GM12878 (cell line): ENCODE measurements at regions not wholly inside any gene's neighbourhood (a gene's known extent, or its start where the extent isn't known, plus 50 kb on each side); places are given as distances from the start of the nearest gene placed in this dataset.

Source experiments
- ATAC-seq: fragments of 200-7000 bp; cut with Tn5 transposase; 3 replicates; pipeline ENCODE4 v1.9.1; 2020; ENCODE audit warnings: mild to moderate bottlenecking, moderate library complexity
- BruUV-seq: library from RNA; stranded (reverse); fragments of 400-500 nt; replicated peaks from 2 replicates; lab custom pipeline; 2021; lab: Mats Ljungman, UMichigan
- CTCF ChIA-PET: fragments of 300-600 bp; sonication (Branson Sonifier 250); formaldehyde crosslinking; extraction: SDS; loops from one replicate; lab custom pipeline; 2021; ENCODE audit warnings: inconsistent platforms; lab: Yijun Ruan, JAX
- POLR2A ChIA-PET: fragments of 350-600 bp; formaldehyde crosslinking; extraction: SDS; loops from one replicate; lab custom pipeline; 2021; ENCODE audit warnings: inconsistent platforms; lab: Charles Lee
- RAD21 ChIA-PET: fragments of 300-600 bp; sonication (Branson Sonifier 250); formaldehyde crosslinking; loops from one replicate; lab custom pipeline; 2023; ENCODE audit warnings: antibody characterized with exemption; ENCODE audit not compliant: unreplicated experiment; lab: Charles Lee
- SMC1A ChIA-PET: fragments of 300-600 bp; sonication (Branson Sonifier 250); formaldehyde crosslinking; loops from one replicate; lab custom pipeline; 2023; ENCODE audit not compliant: unreplicated experiment, uncharacterized antibody; lab: Charles Lee
- DNase-seq: peaks from one replicate; pipeline ENCODE4 v3.0.0-alpha.2; 2011; ENCODE audit warnings: low read depth, low spot score
- FAIRE-seq: peaks from 3 replicates; lab custom pipeline; 2011; peaks lifted over from hg19 to GRCh38; lab: Jason Lieb, UNC
- H2AFZ ChIP-seq: 2 replicates; pipeline ENCODE4 v1.6.0; 2011; ENCODE audit warnings: low read depth, low read length, control low read depth; ENCODE audit not compliant: control insufficient read depth
- H3K27ac ChIP-seq: 2 replicates; pipeline ENCODE4 v1.5.1; 2011; ENCODE audit warnings: control low read depth; ENCODE audit not compliant: control insufficient read depth, insufficient read depth
- H3K27me3 ChIP-seq, 2 experiments: replicated peaks in 1 of 2; 2 replicates each; pipeline versions ENCODE4 v1.6.0 to v1.6.1; 2011; ENCODE audit warnings: low read length in 1 of 2; ENCODE audit not compliant: control insufficient read depth in 2 of 2, insufficient read depth in 2 of 2
- H3K36me3 ChIP-seq, 2 experiments: 2 replicates each; pipeline ENCODE4 v1.5.1; 2011; ENCODE audit warnings: low read length in 1 of 2; ENCODE audit not compliant: control insufficient read depth in 2 of 2, insufficient read depth in 2 of 2
- H3K4me1 ChIP-seq: 2 replicates; pipeline ENCODE4 v1.6.1; 2011; ENCODE audit warnings: mild to moderate bottlenecking, low read length, moderate library complexity, mixed read lengths; ENCODE audit not compliant: control insufficient read depth, insufficient read depth
- H3K4me2 ChIP-seq: 2 replicates; pipeline ENCODE4 v1.6.0; 2011; ENCODE audit warnings: control low read depth; ENCODE audit not compliant: control insufficient read depth, insufficient read depth
- H3K4me3 ChIP-seq: fragments of 200-600 bp; sonication (generic); 2 replicates; pipeline ENCODE4 v1.5.1; 2016
- H3K79me2 ChIP-seq: 2 replicates; pipeline ENCODE4 v1.6.0; 2011; ENCODE audit warnings: low read length; ENCODE audit not compliant: control insufficient read depth, insufficient read depth
- H3K9ac ChIP-seq: 2 replicates; pipeline ENCODE4 v1.8.0; 2011; ENCODE audit warnings: low read length, control low read depth, mixed read lengths; ENCODE audit not compliant: control insufficient read depth, insufficient read depth
- H3K9me3 ChIP-seq: replicated peaks from 3 replicates; pipeline ENCODE4 v1.5.1; 2011; ENCODE audit warnings: mild to moderate bottlenecking, low read length; ENCODE audit not compliant: control insufficient read depth, insufficient read depth
- H4K20me1 ChIP-seq: 2 replicates; pipeline ENCODE4 v1.6.0; 2011; ENCODE audit not compliant: control insufficient read depth, insufficient read depth
- POU2F2 ChIP-seq: IDR thresholded peaks from 3 replicates; pipeline ENCODE4 v1.6.1; 2011; ENCODE audit warnings: low read depth, mild to moderate bottlenecking, low read length, borderline replicate concordance
- RELA ChIP-seq: fragments of 450-650 bp; IDR thresholded peaks from 2 replicates; pipeline ENCODE4 v1.8.0; 2014; ENCODE audit warnings: borderline replicate concordance; ENCODE audit not compliant: partially characterized antibody
- RUNX3 ChIP-seq: IDR thresholded peaks from 2 replicates; pipeline ENCODE4 v1.6.1; 2012; ENCODE audit warnings: low read length, inconsistent platforms
- STAT1 ChIP-seq: fragments of 450-650 bp; conservative IDR thresholded peaks from 2 replicates; pipeline ENCODE4 v1.6.1; 2014; ENCODE audit warnings: antibody characterized with exemption, mild to moderate bottlenecking
- TARDBP ChIP-seq: IDR thresholded peaks from 2 replicates; pipeline ENCODE4 v1.6.1; 2016; ENCODE audit warnings: borderline replicate concordance
- ZBTB4 ChIP-seq: fragments of 450-650 bp; formaldehyde crosslinking; IDR thresholded peaks from 2 replicates; pipeline ENCODE4 v1.4.0; 2022; ENCODE audit warnings: mild to moderate bottlenecking, moderate library complexity
- ZBTB40 ChIP-seq: fragments of 450-650 bp; IDR thresholded peaks from 2 replicates; pipeline ENCODE4 v1.6.1; 2016; ENCODE audit warnings: mild to moderate bottlenecking, moderate library complexity, borderline replicate concordance
- WGBS: methylation state at CpG from one replicate; pipeline ENCODE4 v1.1.6; 2016; ENCODE audit warnings: low lambda C conversion rate; ENCODE audit not compliant: insufficient replicate concordance, insufficient coverage; ENCODE audit errors: missing lambda C conversion rate; 5-methylcytosine and 5-hydroxymethylcytosine counted together
- in situ Hi-C: fragments of 300-500 bp; cut with MboI; formaldehyde crosslinking; loops from 9 replicates; pipeline ENCODE4 v1.14.3; 2018; ENCODE audit warnings: mixed read lengths
- intact Hi-C: fragments of 100-400 bp; cut with micrococcal nuclease; formaldehyde crosslinking; loops from one replicate; pipeline ENCODE4 v1.14.2; 2022; ENCODE audit not compliant: unreplicated experiment
- TF ChIP-seq, protein P1 (sequence below): IDR thresholded peaks from 2 replicates; pipeline ENCODE4 v1.6.1; 2011; ENCODE audit warnings: borderline replicate concordance, low read depth, mild to moderate bottlenecking, moderate library complexity, low read length; ENCODE audit not compliant: insufficient read depth, poor library complexity, severe bottlenecking
- TF ChIP-seq, protein P2 (sequence below): fragments of 150-350 bp; IDR thresholded peaks from 2 replicates; pipeline ENCODE4 v1.6.1; 2014; ENCODE audit warnings: mild to moderate bottlenecking, low read depth, low read length

DNA sequence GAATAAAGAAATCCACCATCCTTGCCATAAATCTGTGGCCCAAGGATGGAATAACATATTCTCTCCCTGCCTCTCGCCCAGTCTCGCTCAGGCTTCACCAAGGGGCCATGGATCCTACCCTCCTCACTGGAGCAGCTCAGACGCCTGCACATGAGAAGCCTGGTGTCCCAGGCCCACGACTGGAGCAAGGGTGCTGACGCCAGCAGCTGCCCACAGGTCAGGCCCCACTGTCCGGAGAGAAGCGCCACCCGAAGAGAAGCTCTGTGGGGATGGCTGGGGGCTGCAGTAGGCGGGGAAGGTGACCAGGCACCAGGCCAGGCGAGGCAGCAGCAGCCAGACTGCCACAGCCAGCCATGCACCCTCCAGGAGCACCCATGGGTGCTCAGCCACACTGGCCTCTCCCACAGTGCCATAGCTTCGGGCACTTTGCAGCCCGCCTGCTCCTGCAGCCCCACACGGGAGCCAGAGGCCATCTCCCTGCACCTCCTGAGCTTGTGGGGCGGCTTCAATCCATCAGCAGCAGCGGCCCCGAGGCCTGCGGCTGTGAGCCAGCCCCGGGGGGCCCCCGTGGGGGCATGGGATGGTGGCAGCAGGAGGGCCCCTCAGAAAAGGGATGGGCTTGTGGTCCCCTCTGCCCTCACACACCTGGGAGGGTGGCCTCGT, 286.2 kb upstream of the SGK1 start:
- POLR2A ChIA-PET: interaction anchor here (0.7 kb wide), 1 partner anchor 18 kb away, joined by 3 read pairs; no protein-coding TSS in a partner anchor
- Histone ChIP-seq H2AFZ (no peak overlapping the region), H3K4me1 (no peaks in the 10 kb centered on the region), H3K79me2 (no peaks in the 10 kb centered on the region), H3K27me3 (peaks cover 0 to 3% of the 10 kb centered on the region in 2 experiments; a peak in 2 of 4 replicates), H3K36me3 (no peaks in the 10 kb centered on the region), H3K9ac (no peak overlapping the region), H3K9me3 (no peaks in the 10 kb centered on the region; the same call in 2 of the 3 replicates), H4K20me1 (no peaks in the 10 kb centered on the region), H3K4me3 (no peak overlapping the region), H3K4me2 (no peak overlapping the region), H3K27ac (no peak overlapping the region)
- WGBS: 35% methylated on average over 19 of the region's 20 CpGs
- FAIRE-seq: no peak
- SMC1A ChIA-PET: no interaction called here
- BruUV-seq: no TSS peak
- in situ Hi-C loops: no loop called here
- no peak for ATAC-seq
- no peak for DNase-seq
- RAD21 ChIA-PET: no interaction called here
- CTCF ChIA-PET: no interaction called here
- TF ChIP-seq, protein P1, sequence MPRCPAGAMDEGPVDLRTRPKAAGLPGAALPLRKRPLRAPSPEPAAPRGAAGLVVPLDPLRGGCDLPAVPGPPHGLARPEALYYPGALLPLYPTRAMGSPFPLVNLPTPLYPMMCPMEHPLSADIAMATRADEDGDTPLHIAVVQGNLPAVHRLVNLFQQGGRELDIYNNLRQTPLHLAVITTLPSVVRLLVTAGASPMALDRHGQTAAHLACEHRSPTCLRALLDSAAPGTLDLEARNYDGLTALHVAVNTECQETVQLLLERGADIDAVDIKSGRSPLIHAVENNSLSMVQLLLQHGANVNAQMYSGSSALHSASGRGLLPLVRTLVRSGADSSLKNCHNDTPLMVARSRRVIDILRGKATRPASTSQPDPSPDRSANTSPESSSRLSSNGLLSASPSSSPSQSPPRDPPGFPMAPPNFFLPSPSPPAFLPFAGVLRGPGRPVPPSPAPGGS: no peak
- no peak for TF ChIP-seq RUNX3
- no peak for TF ChIP-seq ZBTB40
- TF ChIP-seq ZBTB4 (CRISPR knock-in tag): no peak
- no peak for TF ChIP-seq STAT1
- TF ChIP-seq TARDBP: no peak
- no peak for TF ChIP-seq POU2F2
- TF ChIP-seq, protein P2, sequence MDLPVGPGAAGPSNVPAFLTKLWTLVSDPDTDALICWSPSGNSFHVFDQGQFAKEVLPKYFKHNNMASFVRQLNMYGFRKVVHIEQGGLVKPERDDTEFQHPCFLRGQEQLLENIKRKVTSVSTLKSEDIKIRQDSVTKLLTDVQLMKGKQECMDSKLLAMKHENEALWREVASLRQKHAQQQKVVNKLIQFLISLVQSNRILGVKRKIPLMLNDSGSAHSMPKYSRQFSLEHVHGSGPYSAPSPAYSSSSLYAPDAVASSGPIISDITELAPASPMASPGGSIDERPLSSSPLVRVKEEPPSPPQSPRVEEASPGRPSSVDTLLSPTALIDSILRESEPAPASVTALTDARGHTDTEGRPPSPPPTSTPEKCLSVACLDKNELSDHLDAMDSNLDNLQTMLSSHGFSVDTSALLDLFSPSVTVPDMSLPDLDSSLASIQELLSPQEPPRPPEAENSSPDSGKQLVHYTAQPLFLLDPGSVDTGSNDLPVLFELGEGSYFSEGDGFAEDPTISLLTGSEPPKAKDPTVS: no peak
- no peak for TF ChIP-seq RELA
- intact Hi-C loops: no loop called here
